ENCODE measurements at regions not wholly inside any gene's neighbourhood (a gene's known extent, or its start where the extent isn't known, plus 50 kb on each side); places are given as distances from the start of the nearest gene placed in this dataset.

DNA sequence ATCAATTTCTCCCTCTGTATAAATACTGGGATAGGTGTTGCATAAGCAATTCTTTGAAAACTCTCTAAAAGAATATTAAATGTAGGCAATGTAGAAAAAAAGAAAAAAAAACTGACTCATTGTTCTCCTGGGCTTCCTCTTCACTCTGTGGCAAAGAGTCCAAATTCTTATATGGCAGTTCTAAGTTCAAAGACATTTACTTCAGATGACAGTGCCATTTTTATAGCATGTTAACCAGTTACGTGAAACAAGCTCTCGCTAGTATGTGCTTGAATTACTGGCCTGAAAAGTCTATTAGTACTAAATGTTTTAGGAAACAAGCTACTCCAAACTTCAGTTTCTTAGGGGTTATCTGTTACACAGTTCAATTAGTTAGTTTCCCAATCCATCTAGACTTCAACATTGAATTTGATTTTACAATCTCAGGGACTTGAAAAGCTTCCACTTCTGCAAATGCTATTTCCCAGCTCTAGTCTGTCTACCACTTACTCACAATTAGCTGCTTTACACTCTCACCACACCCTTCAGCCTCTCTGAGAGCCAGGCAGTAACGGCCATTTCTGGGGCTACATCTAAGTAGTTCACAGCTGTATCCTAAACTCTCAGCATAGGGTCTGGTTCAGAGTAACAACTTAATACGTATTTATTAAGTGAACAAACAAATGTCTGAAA, 100.4 kb downstream of the OGFRL1 start:
- TF ChIP-seq POLR2A (IDR thresholded peaks at IDR 0.05) (no peak), CTCF (IDR thresholded peaks at IDR 0.05) (no peak), EP300 (IDR thresholded peaks at IDR 0.05) (no peak)
